VCaP (cell line): ENCODE measurements at regions not wholly inside any gene's neighbourhood (a gene's known extent, or its start where the extent isn't known, plus 50 kb on each side); places are given as distances from the start of the nearest gene placed in this dataset.

Source experiments
- H3K27ac ChIP-seq: fragments of 450-650 bp; 2 replicates; pipeline ENCODE4 v1.5.1; 2017
- TF ChIP-seq, protein P1 (sequence below): fragments of 450-650 bp; conservative IDR thresholded peaks from 2 replicates; pipeline ENCODE4 v1.5.1; 2017; ENCODE audit warnings: mild to moderate bottlenecking, moderate library complexity

DNA sequence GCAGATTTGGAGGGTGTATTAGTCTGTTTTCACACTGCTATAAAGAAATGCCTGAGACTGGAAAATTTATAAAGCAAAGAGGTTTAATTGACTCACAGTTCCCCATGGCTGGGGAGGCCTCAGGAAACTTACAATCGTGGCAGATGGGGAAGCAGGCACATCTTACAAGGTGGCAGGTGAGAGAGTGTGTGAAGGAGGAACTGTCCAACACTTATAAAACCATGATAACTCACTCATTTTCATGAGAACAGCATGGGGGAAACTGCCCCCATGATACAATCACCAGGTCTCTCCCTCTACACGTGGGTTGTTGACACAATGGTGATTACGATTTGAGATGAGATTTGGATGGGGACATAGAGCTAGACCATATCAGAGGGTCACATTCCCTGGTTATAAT, 195.6 kb downstream of the RGS9 start:
- TF ChIP-seq, protein P1, sequence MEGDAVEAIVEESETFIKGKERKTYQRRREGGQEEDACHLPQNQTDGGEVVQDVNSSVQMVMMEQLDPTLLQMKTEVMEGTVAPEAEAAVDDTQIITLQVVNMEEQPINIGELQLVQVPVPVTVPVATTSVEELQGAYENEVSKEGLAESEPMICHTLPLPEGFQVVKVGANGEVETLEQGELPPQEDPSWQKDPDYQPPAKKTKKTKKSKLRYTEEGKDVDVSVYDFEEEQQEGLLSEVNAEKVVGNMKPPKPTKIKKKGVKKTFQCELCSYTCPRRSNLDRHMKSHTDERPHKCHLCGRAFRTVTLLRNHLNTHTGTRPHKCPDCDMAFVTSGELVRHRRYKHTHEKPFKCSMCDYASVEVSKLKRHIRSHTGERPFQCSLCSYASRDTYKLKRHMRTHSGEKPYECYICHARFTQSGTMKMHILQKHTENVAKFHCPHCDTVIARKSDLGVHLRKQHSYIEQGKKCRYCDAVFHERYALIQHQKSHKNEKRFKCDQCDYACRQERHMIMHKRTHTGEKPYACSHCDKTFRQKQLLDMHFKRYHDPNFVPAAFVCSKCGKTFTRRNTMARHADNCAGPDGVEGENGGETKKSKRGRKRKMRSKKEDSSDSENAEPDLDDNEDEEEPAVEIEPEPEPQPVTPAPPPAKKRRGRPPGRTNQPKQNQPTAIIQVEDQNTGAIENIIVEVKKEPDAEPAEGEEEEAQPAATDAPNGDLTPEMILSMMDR, result no peak
- H3K27ac ChIP-seq, result no peak overlapping the region

GRCh38 chr17:65332375-65332774, 195.2 kb downstream of the RGS9 start:
- TF ChIP-seq, protein P1, result no peak
- H3K27ac ChIP-seq, result no peak overlapping the region

GRCh38 chr17:65328567-65328966, 191.4 kb downstream of the RGS9 start:
- TF ChIP-seq, protein P1, result no peak
- H3K27ac ChIP-seq, result no peak overlapping the region

DNA sequence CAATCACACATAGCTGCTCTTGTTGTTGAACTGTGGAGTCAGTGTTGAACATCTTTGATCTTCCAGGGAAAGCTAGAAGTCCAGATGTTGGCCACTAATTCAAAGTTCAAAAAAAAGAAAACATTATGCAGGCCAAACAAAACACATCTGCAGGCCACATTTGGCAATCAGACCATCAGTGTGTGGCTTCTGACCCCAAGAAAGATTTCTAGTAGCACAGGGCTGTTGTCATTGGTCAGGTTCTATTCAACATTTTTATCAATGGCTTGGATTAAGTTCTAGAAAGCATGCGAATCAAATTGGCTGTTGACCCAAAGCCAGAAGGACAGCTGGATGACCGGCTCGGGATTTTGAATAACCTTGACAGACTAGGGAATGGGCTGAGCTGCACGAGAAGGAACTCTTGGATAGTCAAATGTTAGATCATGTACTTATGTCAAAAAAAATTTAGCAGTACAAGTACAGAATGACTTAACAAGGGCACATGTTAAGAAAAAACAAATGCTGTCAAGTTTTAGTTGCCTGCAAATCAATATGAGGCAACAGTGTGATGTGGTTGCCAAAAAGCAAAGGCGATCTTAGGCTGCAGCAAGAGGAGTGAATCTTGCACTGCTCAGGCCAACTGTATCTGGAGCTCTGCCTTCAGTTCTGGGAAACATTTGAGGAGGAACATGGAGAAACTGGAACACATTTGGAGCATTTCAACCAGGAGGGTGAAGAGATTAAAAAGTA, 187.6 kb downstream of the RGS9 start:
- TF ChIP-seq, protein P1, result no peak
- no peak overlapping the region for H3K27ac ChIP-seq

- TF ChIP-seq, protein P1, result no peak
Measured at GRCh38 chr17:65323049-65323448, 185.9 kb downstream of the RGS9 start.

DNA sequence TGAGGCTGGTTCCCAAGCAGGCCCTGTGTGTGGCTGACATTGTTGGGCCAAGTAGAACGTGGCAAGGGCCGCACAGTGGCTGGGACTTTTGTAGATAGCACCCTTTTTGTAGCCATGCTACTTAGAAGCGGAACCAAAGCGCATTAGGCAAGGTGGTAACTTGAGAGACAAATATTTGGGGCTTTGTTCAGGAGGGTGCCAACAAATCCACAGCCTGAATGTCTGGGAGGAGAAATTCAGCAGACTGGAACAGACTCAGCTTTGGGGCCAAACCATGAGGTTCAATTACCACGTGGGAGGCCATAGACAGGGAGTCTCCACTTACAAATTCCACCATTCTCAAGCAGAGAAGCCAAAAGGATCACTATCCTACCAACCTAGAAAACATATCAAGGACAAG, 183.7 kb downstream of the RGS9 start:
- H3K27ac ChIP-seq, result no peak overlapping the region
- TF ChIP-seq, protein P1, result no peak

More at GRCh38 chr17:65323049-65323448, 185.9 kb downstream of the RGS9 start:
- H3K27ac ChIP-seq, result no peak overlapping the region

DNA sequence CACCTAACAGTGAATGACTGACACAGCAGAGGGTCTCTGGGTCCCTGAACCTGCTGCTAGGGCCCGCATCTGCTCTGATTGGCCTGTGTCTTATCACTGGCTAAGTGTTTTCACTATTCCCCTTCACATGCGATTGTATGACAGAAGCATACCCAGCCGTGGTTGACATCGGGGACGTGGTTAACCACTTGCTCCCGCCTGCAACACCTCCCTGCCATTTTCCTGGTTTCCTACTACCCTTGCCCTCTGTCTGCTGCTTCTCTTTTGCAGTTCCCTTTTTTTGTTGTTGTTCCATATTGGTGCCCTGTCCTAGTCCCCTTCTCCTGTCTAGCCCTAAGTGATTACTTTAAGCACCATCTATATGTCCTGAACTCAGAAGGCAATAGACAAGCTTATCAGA, 177.0 kb downstream of the RGS9 start:
- TF ChIP-seq, protein P1, result no peak
- H3K27ac ChIP-seq, result no peak overlapping the region
